WERI-Rb-1 (cell line): ENCODE measurements at regions not wholly inside any gene's neighbourhood (a gene's known extent, or its start where the extent isn't known, plus 50 kb on each side); places are given as distances from the start of the nearest gene placed in this dataset.

Experiments
- DNase-seq: peaks from one replicate; pipeline ENCODE4 v3.0.0-alpha.2; 2020
- H3K27ac ChIP-seq: fragments of 250-450 bp; sonication (Bioruptor Pico); 2 replicates; pipeline ENCODE4 v1.5.1; 2020; ENCODE audit warnings: mild to moderate bottlenecking, moderate library complexity
- H3K27me3 ChIP-seq: fragments of 250-450 bp; sonication (Bioruptor Pico); 2 replicates; pipeline ENCODE4 v1.5.1; 2021; ENCODE audit warnings: mild to moderate bottlenecking, low read depth, moderate library complexity; ENCODE audit not compliant: insufficient read depth, severe bottlenecking
- H3K36me3 ChIP-seq: fragments of 250-450 bp; sonication (Bioruptor Pico); 2 replicates; pipeline ENCODE4 v1.5.1; 2020; ENCODE audit warnings: mild to moderate bottlenecking, moderate library complexity
- H3K4me3 ChIP-seq: 2 replicates; pipeline ENCODE4 v1.5.1; 2011; ENCODE audit warnings: low read depth, mild to moderate bottlenecking, control low read depth, low read length
- H3K9me3 ChIP-seq: fragments of 250-450 bp; sonication (Bioruptor Pico); 2 replicates; pipeline ENCODE4 v1.5.1; 2021; ENCODE audit warnings: mild to moderate bottlenecking, moderate library complexity; ENCODE audit not compliant: severe bottlenecking
- TF ChIP-seq, protein P1 (sequence below): IDR thresholded peaks from 2 replicates; pipeline ENCODE4 v1.5.1; 2011; ENCODE audit warnings: low read depth, mild to moderate bottlenecking, control low read depth, inconsistent platforms, low read length

DNA sequence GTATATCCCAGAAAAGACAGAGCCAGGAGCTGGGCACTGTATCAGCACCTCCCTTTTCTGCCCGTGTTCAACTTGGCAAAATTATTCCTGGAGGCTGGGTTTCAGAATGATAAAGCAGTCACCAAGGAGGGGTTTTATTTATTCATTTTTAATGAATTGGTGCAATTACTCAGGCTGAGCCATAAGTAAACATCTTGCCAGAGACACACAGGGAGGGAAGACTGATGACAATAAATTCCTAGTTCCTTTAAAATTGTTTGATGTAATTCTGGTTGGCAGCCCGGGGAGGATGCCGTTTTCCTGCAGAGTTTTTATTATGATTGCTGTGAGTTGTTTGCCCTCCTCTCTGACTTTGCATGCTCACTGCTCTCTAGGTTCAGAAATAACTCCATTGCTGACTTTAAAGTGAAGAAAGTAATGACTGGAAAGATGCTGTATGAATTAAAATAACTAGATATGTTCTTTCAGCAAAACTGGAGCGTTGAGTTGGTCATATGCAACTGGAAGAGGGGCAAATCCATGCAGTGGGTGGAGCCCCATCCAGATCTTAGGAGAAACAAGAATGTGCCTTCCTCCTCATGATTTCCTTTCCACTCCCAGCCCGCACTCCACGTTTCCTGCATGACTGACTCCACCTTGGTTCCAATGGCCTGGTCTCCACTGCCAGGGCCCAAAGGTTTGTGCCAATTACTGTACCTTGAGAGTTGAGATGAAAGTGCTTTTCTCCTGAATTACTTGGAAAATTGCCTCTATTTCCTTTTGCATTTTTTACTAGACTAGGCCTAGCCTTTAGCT lies 182.1 kb downstream of the RFC3 start:
- DNase-seq, result no peak
- Histone ChIP-seq H3K27me3 (no peaks in the 10 kb centered on the region), H3K27ac (no peak overlapping the region), H3K4me3 (no peak overlapping the region), H3K9me3 (no peaks in the 10 kb centered on the region), H3K36me3 (no peaks in the 10 kb centered on the region)
- TF ChIP-seq, protein P1, sequence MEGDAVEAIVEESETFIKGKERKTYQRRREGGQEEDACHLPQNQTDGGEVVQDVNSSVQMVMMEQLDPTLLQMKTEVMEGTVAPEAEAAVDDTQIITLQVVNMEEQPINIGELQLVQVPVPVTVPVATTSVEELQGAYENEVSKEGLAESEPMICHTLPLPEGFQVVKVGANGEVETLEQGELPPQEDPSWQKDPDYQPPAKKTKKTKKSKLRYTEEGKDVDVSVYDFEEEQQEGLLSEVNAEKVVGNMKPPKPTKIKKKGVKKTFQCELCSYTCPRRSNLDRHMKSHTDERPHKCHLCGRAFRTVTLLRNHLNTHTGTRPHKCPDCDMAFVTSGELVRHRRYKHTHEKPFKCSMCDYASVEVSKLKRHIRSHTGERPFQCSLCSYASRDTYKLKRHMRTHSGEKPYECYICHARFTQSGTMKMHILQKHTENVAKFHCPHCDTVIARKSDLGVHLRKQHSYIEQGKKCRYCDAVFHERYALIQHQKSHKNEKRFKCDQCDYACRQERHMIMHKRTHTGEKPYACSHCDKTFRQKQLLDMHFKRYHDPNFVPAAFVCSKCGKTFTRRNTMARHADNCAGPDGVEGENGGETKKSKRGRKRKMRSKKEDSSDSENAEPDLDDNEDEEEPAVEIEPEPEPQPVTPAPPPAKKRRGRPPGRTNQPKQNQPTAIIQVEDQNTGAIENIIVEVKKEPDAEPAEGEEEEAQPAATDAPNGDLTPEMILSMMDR, result no peak

GRCh38 chr13:34000955-34001354 lies 183.0 kb downstream of the RFC3 start:
- no peaks in the 10 kb centered on the region for H3K27me3 ChIP-seq
- no peak overlapping the region for H3K27ac ChIP-seq
- no peaks in the 10 kb centered on the region for H3K9me3 ChIP-seq
- TF ChIP-seq, protein P1, result no peak
- H3K36me3 ChIP-seq, result no peaks in the 10 kb centered on the region
- H3K4me3 ChIP-seq, result no peak overlapping the region
- DNase-seq, result no peak

- Histone ChIP-seq H3K27me3 (no peaks in the 10 kb centered on the region), H3K4me3 (no peak overlapping the region), H3K36me3 (no peaks in the 10 kb centered on the region), H3K9me3 (no peaks in the 10 kb centered on the region), H3K27ac (no peak overlapping the region)
- DNase-seq, result no peak
- TF ChIP-seq, protein P1, result no peak
Measured at GRCh38 chr13:34001389-34001788, 183.4 kb downstream of the RFC3 start.

GRCh38 chr13:34002141-34002540 lies 184.2 kb downstream of the RFC3 start:
- Histone ChIP-seq H3K27ac (no peak overlapping the region), H3K36me3 (no peaks in the 10 kb centered on the region), H3K27me3 (no peaks in the 10 kb centered on the region), H3K4me3 (no peak overlapping the region), H3K9me3 (no peaks in the 10 kb centered on the region)
- TF ChIP-seq, protein P1, result no peak
- DNase-seq, result no peak

DNA sequence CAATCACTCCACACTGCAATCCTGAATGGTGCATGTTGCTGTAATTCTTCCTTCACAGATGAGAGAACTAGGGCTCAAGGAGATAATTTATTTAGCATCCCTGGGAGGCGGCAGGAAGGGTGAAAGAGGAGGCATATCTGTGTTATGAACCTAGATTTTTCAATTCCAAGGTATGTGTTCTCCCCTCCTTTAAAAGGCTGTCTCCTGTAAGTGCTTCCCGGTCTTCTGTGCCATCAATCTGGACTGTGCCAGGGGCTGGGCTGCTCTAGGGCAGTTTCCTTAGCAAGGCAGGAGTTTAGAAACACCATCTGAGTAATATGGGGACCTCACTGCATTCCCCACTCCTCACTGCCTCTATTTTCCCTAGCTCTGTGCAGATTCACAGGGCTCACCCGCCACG lies 185.0 kb downstream of the RFC3 start:
- Histone ChIP-seq H3K36me3 (no peaks in the 10 kb centered on the region), H3K9me3 (no peaks in the 10 kb centered on the region), H3K4me3 (no peak overlapping the region), H3K27me3 (no peaks in the 10 kb centered on the region), H3K27ac (no peak overlapping the region)
- TF ChIP-seq, protein P1, result no peak
- DNase-seq, result no peak

- DNase-seq, result no peak
- H3K27ac ChIP-seq, result no peak overlapping the region
Measured at GRCh38 chr13:34003656-34004055, 185.7 kb downstream of the RFC3 start.

More at GRCh38 chr13:34003656-34004055, 185.7 kb downstream of the RFC3 start:
- no peaks in the 10 kb centered on the region for H3K27me3 ChIP-seq
- no peak overlapping the region for H3K4me3 ChIP-seq
- no peaks in the 10 kb centered on the region for H3K36me3 ChIP-seq
- TF ChIP-seq, protein P1, result no peak
- H3K9me3 ChIP-seq, result no peaks in the 10 kb centered on the region
